ENCODE measurements at regions not wholly inside any gene's neighbourhood (a gene's known extent, or its start where the extent isn't known, plus 50 kb on each side); places are given as distances from the start of the nearest gene placed in this dataset.
"Not testable (repeated sequence)": the region's sequence is repeated elsewhere in the genome, so short reads cannot be mapped to it uniquely, and the experiment has no call there.

- DNase-seq (no peak), FAIRE-seq (no peak)
- intact Hi-C loops (cut with DNase I) = no loop called here
- no peak for TF ChIP-seq CTCF (IDR thresholded peaks at IDR 0.05; ENCODE audit: borderline replicate concordance, extremely low read depth, insufficient read depth)
- Histone ChIP-seq H3K36me3 (ENCODE audit: control insufficient read depth in 2 of 3, insufficient read depth in 3 of 3, low read length in 3 of 3) (no peaks in the 10 kb centered on the region), H3K4me3 (ENCODE audit: low read length in 3 of 3) (no peak overlapping the region), H3K9ac (ENCODE audit: low read length in 3 of 3) (no peak overlapping the region), H3K27ac (ENCODE audit: low read depth in 2 of 2, low read length in 2 of 2) (no peak overlapping the region), H3K4me1 (ENCODE audit: control insufficient read depth in 2 of 3, insufficient read depth in 2 of 3, low read depth in 1 of 3, low read length in 3 of 3) (no peaks in the 10 kb centered on the region), H3K9me3 (ENCODE audit: control insufficient read depth in 2 of 3, insufficient read depth in 1 of 3, low read length in 3 of 3) (no peaks in the 10 kb centered on the region), H3K27me3 (ENCODE audit: control insufficient read depth, insufficient read depth, low read length) (no peaks in the 10 kb centered on the region)
Measured at GRCh38 chr2:35447821-35448220, 907.8 kb upstream of the CRIM1 start.

- TF ChIP-seq CTCF (IDR thresholded peaks at IDR 0.05; ENCODE audit: borderline replicate concordance, extremely low read depth, insufficient read depth) = no peak
- DNase-seq (no peak), FAIRE-seq (no peak)
- Histone ChIP-seq H3K36me3 (ENCODE audit: control insufficient read depth in 2 of 3, insufficient read depth in 3 of 3, low read length in 3 of 3) (no peaks in the 10 kb centered on the region), H3K27ac (ENCODE audit: low read depth in 2 of 2, low read length in 2 of 2) (no peak overlapping the region), H3K9me3 (ENCODE audit: control insufficient read depth in 2 of 3, insufficient read depth in 1 of 3, low read length in 3 of 3) (no peaks in the 10 kb centered on the region), H3K27me3 (ENCODE audit: control insufficient read depth, insufficient read depth, low read length) (no peaks in the 10 kb centered on the region), H3K4me1 (ENCODE audit: control insufficient read depth in 2 of 3, insufficient read depth in 2 of 3, low read depth in 1 of 3, low read length in 3 of 3) (no peaks in the 10 kb centered on the region), H3K4me3 (ENCODE audit: low read length in 3 of 3) (no peak overlapping the region), H3K9ac (ENCODE audit: low read length in 3 of 3) (no peak overlapping the region)
- intact Hi-C loops (cut with DNase I) = no loop called here
Measured at GRCh38 chr2:35447215-35447614, 908.4 kb upstream of the CRIM1 start.

- H3K27ac ChIP-seq (ENCODE audit: low read depth in 2 of 2, low read length in 2 of 2) = no peak overlapping the region
- no peaks in the 10 kb centered on the region for H3K4me1 ChIP-seq (ENCODE audit: control insufficient read depth in 2 of 3, insufficient read depth in 2 of 3, low read depth in 1 of 3, low read length in 3 of 3)
- intact Hi-C loops (cut with DNase I) = no loop called here
- DNase-seq (no peak), FAIRE-seq (no peak)
- no peaks in the 10 kb centered on the region for H3K27me3 ChIP-seq (ENCODE audit: control insufficient read depth, insufficient read depth, low read length)
- H3K36me3 ChIP-seq (ENCODE audit: control insufficient read depth in 2 of 3, insufficient read depth in 3 of 3, low read length in 3 of 3) = no peaks in the 10 kb centered on the region
- no peak for TF ChIP-seq CTCF (IDR thresholded peaks at IDR 0.05; ENCODE audit: borderline replicate concordance, extremely low read depth, insufficient read depth)
- no peaks in the 10 kb centered on the region for H3K9me3 ChIP-seq (ENCODE audit: control insufficient read depth in 2 of 3, insufficient read depth in 1 of 3, low read length in 3 of 3)
- no peak overlapping the region for H3K9ac ChIP-seq (ENCODE audit: low read length in 3 of 3)
- H3K4me3 ChIP-seq (ENCODE audit: low read length in 3 of 3) = no peak overlapping the region
Measured at GRCh38 chr2:35443087-35443486, 912.5 kb upstream of the CRIM1 start.

GRCh38 chr2:35441575-35441974 lies 914.0 kb upstream of the CRIM1 start:
- H3K27me3 ChIP-seq (ENCODE audit: control insufficient read depth, insufficient read depth, low read length) = not testable (repeated sequence)

GRCh38 chr2:35440308-35440707 lies 915.3 kb upstream of the CRIM1 start:
- H3K27ac ChIP-seq (ENCODE audit: low read depth in 2 of 2, low read length in 2 of 2); DNase-seq; H3K4me3 ChIP-seq (ENCODE audit: low read length in 3 of 3); H3K4me1 ChIP-seq (ENCODE audit: control insufficient read depth in 2 of 3, insufficient read depth in 2 of 3, low read depth in 1 of 3, low read length in 3 of 3); H3K36me3 ChIP-seq (ENCODE audit: control insufficient read depth in 2 of 3, insufficient read depth in 3 of 3, low read length in 3 of 3); H3K27me3 ChIP-seq (ENCODE audit: control insufficient read depth, insufficient read depth, low read length); H3K9ac ChIP-seq (ENCODE audit: low read length in 3 of 3); H3K9me3 ChIP-seq (ENCODE audit: control insufficient read depth in 2 of 3, insufficient read depth in 1 of 3, low read length in 3 of 3); intact Hi-C loops (cut with DNase I); FAIRE-seq: not testable (repeated sequence)

More at GRCh38 chr2:35441575-35441974, 914.0 kb upstream of the CRIM1 start:
- H3K4me1 ChIP-seq (ENCODE audit: control insufficient read depth in 2 of 3, insufficient read depth in 2 of 3, low read depth in 1 of 3, low read length in 3 of 3); intact Hi-C loops (cut with DNase I); H3K36me3 ChIP-seq (ENCODE audit: control insufficient read depth in 2 of 3, insufficient read depth in 3 of 3, low read length in 3 of 3); H3K9ac ChIP-seq (ENCODE audit: low read length in 3 of 3); H3K4me3 ChIP-seq (ENCODE audit: low read length in 3 of 3); H3K27ac ChIP-seq (ENCODE audit: low read depth in 2 of 2, low read length in 2 of 2); H3K9me3 ChIP-seq (ENCODE audit: control insufficient read depth in 2 of 3, insufficient read depth in 1 of 3, low read length in 3 of 3); FAIRE-seq; DNase-seq: not testable (repeated sequence)

GRCh38 chr2:35436893-35437292 lies 918.7 kb upstream of the CRIM1 start:
- H3K4me1 ChIP-seq (ENCODE audit: control insufficient read depth in 2 of 3, insufficient read depth in 2 of 3, low read depth in 1 of 3, low read length in 3 of 3); H3K27me3 ChIP-seq (ENCODE audit: control insufficient read depth, insufficient read depth, low read length); FAIRE-seq; intact Hi-C loops (cut with DNase I); H3K4me3 ChIP-seq (ENCODE audit: low read length in 3 of 3); DNase-seq; H3K27ac ChIP-seq (ENCODE audit: low read depth in 2 of 2, low read length in 2 of 2); H3K9ac ChIP-seq (ENCODE audit: low read length in 3 of 3); H3K9me3 ChIP-seq (ENCODE audit: control insufficient read depth in 2 of 3, insufficient read depth in 1 of 3, low read length in 3 of 3); H3K36me3 ChIP-seq (ENCODE audit: control insufficient read depth in 2 of 3, insufficient read depth in 3 of 3, low read length in 3 of 3): not testable (repeated sequence)

All from kidney (tissue), 13 donors.